Embryonic facial prominence (tissue), 1 donor: ENCODE measurements at regions not wholly inside any gene's neighbourhood (a gene's known extent, or its start where the extent isn't known, plus 50 kb on each side); places are given as distances from the start of the nearest gene placed in this dataset.

ENCODE experiments used
- DNase-seq: peaks from one replicate; pipeline ENCODE4 v3.0.0-alpha.2; 2016; ENCODE audit errors: extremely low spot score

GRCh38 chr2:40803900-40804299 lies 352.0 kb upstream of the SLC8A1 start:
- DNase-seq, result no peak

GRCh38 chr2:40809156-40809555 lies 357.3 kb upstream of the SLC8A1 start:
- no peak for DNase-seq

DNA sequence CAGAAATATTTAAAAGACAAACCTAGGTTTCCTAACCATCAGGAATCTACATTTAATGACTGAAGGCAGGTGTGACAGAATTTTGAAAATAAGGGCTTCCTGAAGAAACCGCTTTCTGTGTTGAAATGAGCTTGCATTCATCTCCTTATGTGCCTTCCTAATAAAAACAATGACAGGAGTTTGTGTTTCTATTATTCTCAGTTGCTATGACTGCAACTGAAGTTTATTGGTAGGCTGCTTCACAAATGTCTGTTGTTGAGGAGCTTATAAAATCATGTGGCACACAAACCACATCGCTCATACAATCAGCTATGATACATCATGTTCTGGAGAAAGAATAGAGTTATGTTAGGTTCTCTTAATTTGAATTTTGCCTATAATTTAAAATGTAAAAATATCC lies 362.7 kb upstream of the SLC8A1 start:
- DNase-seq, result no peak

DNA sequence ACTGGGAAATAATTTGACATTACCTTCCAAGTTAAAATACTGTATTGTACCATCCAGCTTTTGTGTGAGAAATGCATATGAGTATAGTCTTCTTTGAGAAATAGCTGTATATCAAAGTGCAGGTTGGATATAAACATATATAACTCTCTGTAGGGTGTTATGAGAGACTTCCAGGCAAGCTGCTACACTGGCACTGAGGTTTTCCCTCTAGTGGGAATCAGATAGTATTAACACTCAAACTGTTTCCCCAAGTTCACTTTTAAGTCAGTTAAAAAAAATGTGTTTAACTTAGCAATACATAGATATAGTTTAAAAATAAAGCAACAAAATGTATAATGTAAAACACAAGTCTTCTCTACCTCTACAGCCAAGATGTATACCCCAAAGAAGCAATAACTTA lies 368.4 kb upstream of the SLC8A1 start:
- DNase-seq, result no peak

DNA sequence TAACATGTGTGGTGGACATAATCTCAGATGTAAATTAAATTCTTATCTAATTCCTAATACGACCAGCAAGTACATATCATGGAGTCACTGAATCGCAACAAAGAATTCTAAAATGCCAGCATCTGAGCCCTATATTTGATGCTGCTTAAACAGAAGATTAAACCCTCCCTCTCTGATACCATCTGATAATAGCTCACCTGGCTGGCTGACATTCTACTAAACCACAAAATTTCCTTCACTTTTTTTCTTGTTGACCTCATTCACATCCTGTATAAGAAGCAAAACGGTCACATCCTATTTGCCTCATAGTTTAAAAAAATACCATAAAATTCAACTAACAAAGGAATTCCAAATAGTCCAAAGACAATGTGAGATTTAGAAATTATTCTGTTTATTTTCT lies 371.6 kb upstream of the SLC8A1 start:
- no peak for DNase-seq

GRCh38 chr2:40824278-40824677 lies 372.4 kb upstream of the SLC8A1 start:
- no peak for DNase-seq

- DNase-seq, result no peak
Observed at GRCh38 chr2:40827392-40827791, 375.5 kb upstream of the SLC8A1 start.

- no peak for DNase-seq
Observed at GRCh38 chr2:40831321-40831873, 379.5 kb upstream of the SLC8A1 start.

DNA sequence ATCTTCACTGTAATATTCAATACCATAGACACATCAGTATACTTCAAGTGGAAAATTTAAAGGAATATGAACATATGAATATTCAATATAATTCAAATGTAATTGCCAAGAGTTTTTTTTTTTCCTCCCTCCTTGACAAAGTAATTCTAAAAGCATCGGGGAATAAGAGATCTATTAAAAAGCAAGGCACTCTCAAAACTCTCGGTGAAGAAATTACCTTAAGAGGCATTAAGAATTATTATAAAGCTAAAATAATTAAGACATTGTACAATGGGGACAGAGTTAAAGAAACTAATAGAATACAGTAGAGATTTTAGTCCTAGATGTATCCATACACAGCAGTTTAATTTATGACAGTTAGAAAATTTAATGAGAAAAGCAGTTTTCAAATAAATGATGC lies 390.0 kb upstream of the SLC8A1 start:
- DNase-seq, result no peak

GRCh38 chr2:40844353-40845277 lies 392.7 kb upstream of the SLC8A1 start:
- DNase-seq, result no peak

DNA sequence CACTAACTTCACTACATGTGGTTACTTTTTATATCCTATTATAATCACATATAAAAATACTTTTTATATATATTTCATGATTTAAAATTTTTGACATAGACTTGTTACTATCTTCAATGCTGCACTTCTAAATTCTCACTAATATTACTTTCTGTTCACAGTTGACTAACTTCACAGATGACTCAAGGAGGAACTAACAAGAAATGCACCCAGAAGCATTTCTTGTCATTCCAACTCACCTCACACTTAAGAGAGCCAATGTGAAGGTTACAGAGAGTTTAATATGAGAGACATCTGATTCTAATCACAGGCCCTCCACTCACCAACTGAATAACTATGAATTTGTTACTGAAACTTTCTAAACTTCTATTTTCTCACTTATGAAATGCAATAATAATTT lies 399.8 kb upstream of the SLC8A1 start:
- no peak for DNase-seq

DNA sequence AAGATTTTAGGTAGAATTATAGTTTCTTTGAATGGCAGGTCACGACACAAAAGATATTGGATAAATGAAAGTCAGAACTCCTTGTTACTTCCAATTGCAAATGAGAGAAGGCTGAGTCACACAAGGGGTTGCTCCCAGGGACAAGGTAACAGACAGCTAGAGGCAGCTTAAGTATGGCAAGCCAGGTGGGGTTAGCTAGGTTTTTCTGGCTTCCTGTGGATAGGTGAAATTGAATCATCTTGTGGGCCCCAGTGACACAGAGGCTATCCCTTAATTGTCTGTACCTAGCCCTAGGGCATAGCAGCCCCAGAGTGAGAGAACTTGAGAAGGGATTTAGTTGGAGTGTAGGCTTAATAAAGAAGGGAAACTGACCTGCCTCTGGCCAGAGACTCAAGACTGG lies 407.7 kb upstream of the SLC8A1 start:
- DNase-seq, result no peak

DNA sequence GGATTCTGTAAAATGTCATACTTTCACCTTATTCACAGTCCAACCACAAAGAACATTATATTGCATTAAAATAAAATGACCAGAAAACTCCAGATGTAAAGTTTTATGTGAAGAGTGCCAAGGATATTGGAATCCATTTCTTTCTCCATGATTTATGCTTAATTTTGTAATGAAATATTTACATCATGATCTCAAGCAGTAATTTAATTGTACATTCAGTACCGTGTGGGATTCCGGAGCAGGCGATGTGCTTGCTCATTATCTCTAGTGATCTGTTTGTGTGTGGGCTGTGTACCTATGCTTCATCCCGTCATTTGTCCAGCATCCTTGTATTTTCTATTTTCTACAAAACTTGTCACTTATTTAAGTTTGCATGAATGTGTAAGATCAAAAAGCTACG lies 415.9 kb upstream of the SLC8A1 start:
- DNase-seq, result no peak

DNA sequence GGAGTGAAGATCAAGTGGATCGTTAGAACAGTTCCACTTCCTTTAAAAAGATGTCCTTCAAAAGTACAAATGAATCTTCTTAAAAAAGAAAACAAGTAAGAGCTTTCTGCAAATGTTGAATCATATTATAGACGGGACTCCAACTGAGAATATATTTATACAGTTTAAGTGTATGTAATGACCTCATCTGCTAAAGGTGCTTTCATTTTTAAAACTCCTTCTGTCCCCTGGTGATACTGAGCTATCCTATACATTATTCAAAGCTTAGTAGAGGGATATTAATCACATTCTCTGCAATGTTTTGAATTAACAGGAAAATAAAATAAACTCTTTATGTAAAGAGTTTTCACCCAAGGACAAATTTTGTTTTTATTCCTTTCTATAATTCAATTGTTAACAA lies 420.7 kb upstream of the SLC8A1 start:
- no peak for DNase-seq

DNA sequence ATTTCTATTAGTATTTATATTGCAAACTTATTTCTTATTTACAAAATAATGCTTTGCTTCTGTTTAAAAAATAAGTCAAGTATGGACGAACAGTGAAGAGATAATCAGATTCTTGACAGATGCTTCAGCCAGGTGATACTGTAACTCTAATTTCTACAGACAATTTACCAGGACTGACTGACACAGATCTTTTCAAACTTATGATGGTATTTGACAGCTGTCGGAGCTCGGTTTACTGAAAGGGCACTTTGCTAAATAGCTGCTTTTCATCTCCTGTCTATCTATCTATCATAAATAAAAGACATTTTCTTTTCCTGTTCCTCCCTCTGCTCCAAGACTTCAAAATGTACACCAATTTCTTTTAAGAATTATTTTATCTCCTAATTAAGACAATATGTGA lies 422.5 kb upstream of the SLC8A1 start:
- no peak for DNase-seq

GRCh38 chr2:40877734-40878288 lies 425.9 kb upstream of the SLC8A1 start:
- DNase-seq, result no peak

DNA sequence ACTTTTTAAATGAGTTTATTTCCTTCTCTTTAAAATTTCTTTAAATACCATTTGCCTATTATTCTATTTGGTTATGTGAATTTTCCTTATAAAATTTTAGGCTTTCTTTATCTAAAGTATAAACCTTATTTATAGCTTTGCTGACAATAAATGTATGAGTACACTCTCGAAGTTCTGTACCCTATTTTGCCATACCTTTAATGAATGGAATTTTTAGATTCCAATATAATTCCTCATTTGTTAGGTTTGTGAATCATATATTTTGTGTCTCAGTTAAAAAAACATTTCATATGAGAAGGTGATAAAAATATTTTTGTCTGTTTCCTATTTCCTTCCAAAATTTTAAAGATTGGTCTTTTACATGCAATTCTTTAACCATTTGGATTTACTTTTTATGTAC lies 427.4 kb upstream of the SLC8A1 start:
- no peak for DNase-seq

- DNase-seq, result no peak
Observed at GRCh38 chr2:40886100-40886499, 434.2 kb upstream of the SLC8A1 start.

- no peak for DNase-seq
Observed at GRCh38 chr2:40886655-40887054, 434.8 kb upstream of the SLC8A1 start.

GRCh38 chr2:40896358-40896757 lies 444.5 kb upstream of the SLC8A1 start:
- no peak for DNase-seq

- DNase-seq, result no peak
Observed at GRCh38 chr2:40914666-40915065, 462.8 kb upstream of the SLC8A1 start.

DNA sequence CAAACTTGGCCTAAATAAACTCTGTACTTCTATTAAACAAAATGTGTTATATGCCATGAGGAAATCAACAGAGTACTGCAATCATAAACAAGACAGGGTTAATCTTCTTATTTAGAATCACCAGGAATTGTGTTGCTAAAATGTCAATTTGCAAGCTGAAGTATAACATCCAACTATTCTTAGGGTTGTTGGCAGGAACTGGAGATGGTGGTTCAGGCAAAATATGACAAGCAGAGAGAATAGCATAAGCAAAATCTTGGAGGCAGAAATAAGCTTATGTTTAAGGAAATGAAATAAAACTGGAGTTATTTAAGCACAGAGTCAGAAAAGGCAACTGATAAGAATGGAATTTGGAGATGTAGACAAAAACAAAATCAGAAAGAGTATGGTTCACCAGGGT lies 463.8 kb upstream of the SLC8A1 start:
- no peak for DNase-seq

DNA sequence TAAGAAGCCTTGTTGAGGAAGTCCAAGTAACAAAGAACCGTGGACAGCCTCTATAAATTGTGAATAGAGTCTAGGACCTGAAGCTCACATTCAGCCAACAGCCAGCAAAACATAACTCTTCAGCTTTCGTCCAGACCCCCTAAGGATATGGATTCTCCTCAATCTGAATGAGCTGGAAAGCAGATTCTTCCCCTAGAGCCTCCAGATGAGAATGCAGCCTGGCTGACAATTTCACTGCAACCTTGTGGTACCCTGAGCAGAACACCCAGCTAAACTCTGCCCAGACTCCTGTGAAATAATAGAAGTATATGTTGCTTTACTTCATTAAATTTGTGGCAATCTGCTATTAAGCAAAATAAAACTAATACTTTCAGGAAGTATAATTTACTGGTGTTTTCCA lies 483.5 kb upstream of the SLC8A1 start:
- DNase-seq, result no peak
